ENCODE measurements at regions not wholly inside any gene's neighbourhood (a gene's known extent, or its start where the extent isn't known, plus 50 kb on each side); places are given as distances from the start of the nearest gene placed in this dataset.

- no peak overlapping the region for H3K4me3 ChIP-seq (ENCODE audit: low read depth, low read length)
- TF ChIP-seq CTCF (IDR thresholded peaks at IDR 0.05; ENCODE audit: insufficient read depth in 1 of 2, low read depth in 1 of 2, low read length in 1 of 2, severe bottlenecking in 1 of 2, unreplicated experiment in 1 of 2): no peak
- Mint-ChIP-seq H3K27me3 (ENCODE audit: insufficient read depth, unreplicated experiment) (no peaks in the 10 kb centered on the region), H3K36me3 (ENCODE audit: insufficient read depth, unreplicated experiment) (no peaks in the 10 kb centered on the region), H3K4me1 (ENCODE audit: low read depth, unreplicated experiment) (no peaks in the 10 kb centered on the region), H3K27ac (ENCODE audit: unreplicated experiment) (no peak overlapping the region), H3K4me3 (ENCODE audit: unreplicated experiment) (no peak overlapping the region), H3K9me3 (ENCODE audit: unreplicated experiment) (no peaks in the 10 kb centered on the region)
- POLR2A ChIA-PET: no interaction called here
- no peaks in the 10 kb centered on the region for H3K9me3 ChIP-seq
- CTCF ChIA-PET: no interaction called here
- no peaks in the 10 kb centered on the region for H3K27me3 ChIP-seq (replicated peaks; ENCODE audit: control insufficient read depth, insufficient read depth, low read length)
- no TSS peak for BruUV-seq (replicated peaks)
- H3K4me1 ChIP-seq: no peaks in the 10 kb centered on the region
- H3K36me3 ChIP-seq (ENCODE audit: control insufficient read depth, insufficient read depth, low read length): no peaks in the 10 kb centered on the region
- no peak for DNase-seq
- intact Hi-C loops (cut with micrococcal nuclease; ENCODE audit: unreplicated experiment): no loop called here
These were observed 367.2 kb downstream of the TMEM232 start for GRCh38 chr5:110359221-110359620.

- H3K27me3 Mint-ChIP-seq (ENCODE audit: insufficient read depth, unreplicated experiment): no peaks in the 10 kb centered on the region
- TF ChIP-seq CTCF (IDR thresholded peaks at IDR 0.05; ENCODE audit: insufficient read depth in 1 of 2, low read depth in 1 of 2, low read length in 1 of 2, severe bottlenecking in 1 of 2, unreplicated experiment in 1 of 2): no peak
- DNase-seq: no peak
- H3K27me3 ChIP-seq (replicated peaks; ENCODE audit: control insufficient read depth, insufficient read depth, low read length): no peaks in the 10 kb centered on the region
- BruUV-seq (replicated peaks): no TSS peak
- ChIA-PET CTCF (interaction anchor here (0.7 kb wide), 1 partner anchor 107 kb away, joined by 10 read pairs; no protein-coding TSS in a partner anchor), POLR2A (no interaction called here)
- H3K4me1 Mint-ChIP-seq (ENCODE audit: low read depth, unreplicated experiment): no peaks in the 10 kb centered on the region
- H3K9me3 Mint-ChIP-seq (ENCODE audit: unreplicated experiment): no peaks in the 10 kb centered on the region
- intact Hi-C loops (cut with micrococcal nuclease; ENCODE audit: unreplicated experiment): no loop called here
- H3K4me1 ChIP-seq: no peaks in the 10 kb centered on the region
- H3K27ac Mint-ChIP-seq (ENCODE audit: unreplicated experiment): no peak overlapping the region
- no peak overlapping the region for H3K4me3 Mint-ChIP-seq (ENCODE audit: unreplicated experiment)
- no peaks in the 10 kb centered on the region for H3K9me3 ChIP-seq
- no peaks in the 10 kb centered on the region for H3K36me3 ChIP-seq (ENCODE audit: control insufficient read depth, insufficient read depth, low read length)
- H3K36me3 Mint-ChIP-seq (ENCODE audit: insufficient read depth, unreplicated experiment): no peaks in the 10 kb centered on the region
- no peak overlapping the region for H3K4me3 ChIP-seq (ENCODE audit: low read depth, low read length)
These were observed 365.0 kb downstream of the TMEM232 start for GRCh38 chr5:110361471-110361870.

GRCh38 chr5:110362261-110362660 is 364.2 kb downstream of the TMEM232 start:
- H3K4me3 Mint-ChIP-seq (ENCODE audit: unreplicated experiment): no peak overlapping the region
- no TSS peak for BruUV-seq (replicated peaks)
- H3K27ac Mint-ChIP-seq (ENCODE audit: unreplicated experiment): no peak overlapping the region
- no peaks in the 10 kb centered on the region for H3K4me1 Mint-ChIP-seq (ENCODE audit: low read depth, unreplicated experiment)
- POLR2A ChIA-PET: no interaction called here
- intact Hi-C loops (cut with micrococcal nuclease; ENCODE audit: unreplicated experiment): no loop called here
- H3K9me3 Mint-ChIP-seq (ENCODE audit: unreplicated experiment): no peaks in the 10 kb centered on the region
- DNase-seq: no peak
- no peaks in the 10 kb centered on the region for H3K27me3 Mint-ChIP-seq (ENCODE audit: insufficient read depth, unreplicated experiment)
- no peaks in the 10 kb centered on the region for H3K36me3 Mint-ChIP-seq (ENCODE audit: insufficient read depth, unreplicated experiment)
- no peaks in the 10 kb centered on the region for H3K36me3 ChIP-seq (ENCODE audit: control insufficient read depth, insufficient read depth, low read length)
- H3K4me1 ChIP-seq: no peaks in the 10 kb centered on the region
- no peaks in the 10 kb centered on the region for H3K9me3 ChIP-seq
- no peaks in the 10 kb centered on the region for H3K27me3 ChIP-seq (replicated peaks; ENCODE audit: control insufficient read depth, insufficient read depth, low read length)
- no peak overlapping the region for H3K4me3 ChIP-seq (ENCODE audit: low read depth, low read length)
- CTCF ChIA-PET: interaction anchor here (0.7 kb wide), 1 partner anchor 107 kb away, joined by 10 read pairs; no protein-coding TSS in a partner anchor
- TF ChIP-seq CTCF (IDR thresholded peaks at IDR 0.05; ENCODE audit: insufficient read depth in 1 of 2, low read depth in 1 of 2, low read length in 1 of 2, severe bottlenecking in 1 of 2, unreplicated experiment in 1 of 2): no peak
